ENCODE measurements at regions not wholly inside any gene's neighbourhood (a gene's known extent, or its start where the extent isn't known, plus 50 kb on each side); places are given as distances from the start of the nearest gene placed in this dataset.
A peak's percentile ranks its signal among the peaks of the same experiment; 100 is the strongest.

GRCh38 chr5:167916261-167916691 lies 375.2 kb upstream of the WWC1 start:
- no peaks in the 10 kb centered on the region for H3K27me3 ChIP-seq
- no peak for TF ChIP-seq POLR2A (IDR thresholded peaks at IDR 0.05)
- intact Hi-C loops (cut with DNase I), result no loop called here

GRCh38 chr5:167916706-167917105 lies 374.7 kb upstream of the WWC1 start:
- Histone ChIP-seq H3K9me3 (replicated peaks in 1 of 3) (no peaks in the 10 kb centered on the region), H3K4me3 (no peak overlapping the region), H3K4me1 (replicated peaks in 1 of 2) (no peaks in the 10 kb centered on the region), H3K27ac (no peak overlapping the region), H3K36me3 (replicated peaks in 1 of 2) (no peaks in the 10 kb centered on the region), H3K27me3 (no peaks in the 10 kb centered on the region)
- intact Hi-C loops (cut with DNase I), result no loop called here
- WGBS, 4 donors, result 38 to 57% (median 48%) methylated on average over 4 of the region's 4 CpGs
- DNase-seq, result peak in 5 of 7 donors; percentile 15 to 29 (median 21)
- TF ChIP-seq POLR2A (IDR thresholded peaks at IDR 0.05), result no peak
- TF ChIP-seq CTCF (IDR thresholded peaks at IDR 0.05), result no peak

More at GRCh38 chr5:167916261-167916691, 375.2 kb upstream of the WWC1 start:
- H3K4me3 ChIP-seq, result no peak overlapping the region
- WGBS, 4 donors, result 29 to 49% (median 40%) methylated on average over 8 of the region's 8 CpGs
- H3K9me3 ChIP-seq (replicated peaks in 1 of 3), result no peaks in the 10 kb centered on the region
- no peak for DNase-seq
- H3K27ac ChIP-seq, result no peak overlapping the region
- no peaks in the 10 kb centered on the region for H3K4me1 ChIP-seq (replicated peaks in 1 of 2)
- no peaks in the 10 kb centered on the region for H3K36me3 ChIP-seq (replicated peaks in 1 of 2)

- Histone ChIP-seq H3K36me3 (replicated peaks in 1 of 2) (no peaks in the 10 kb centered on the region), H3K27ac (peak overlapping the region in 1 of 5 donors; percentile 45), H3K4me3 (no peak overlapping the region), H3K27me3 (no peaks in the 10 kb centered on the region), H3K9me3 (replicated peaks in 1 of 3) (no peaks in the 10 kb centered on the region), H3K4me1 (replicated peaks in 1 of 2) (no peaks in the 10 kb centered on the region)
- intact Hi-C loops (cut with DNase I), result no loop called here
- no peak for DNase-seq
- TF ChIP-seq POLR2A (IDR thresholded peaks at IDR 0.05), result no peak
- no peak for TF ChIP-seq CTCF (IDR thresholded peaks at IDR 0.05)
- 60 to 63% (median 61%) methylated on average over 11 of the region's 11 CpGs for WGBS, 4 donors
These were observed 373.1 kb upstream of the WWC1 start for GRCh38 chr5:167918184-167918812.

- DNase-seq, result no peak
- H3K4me3 ChIP-seq, result no peak overlapping the region
- WGBS, 4 donors, result 49 to 62% (median 58%) methylated on average over 11 of the region's 11 CpGs
These were observed 372.5 kb upstream of the WWC1 start for GRCh38 chr5:167918813-167919483.

More at GRCh38 chr5:167918813-167919483, 372.5 kb upstream of the WWC1 start:
- Histone ChIP-seq H3K4me1 (replicated peaks in 1 of 2) (no peaks in the 10 kb centered on the region), H3K27me3 (no peaks in the 10 kb centered on the region), H3K9me3 (replicated peaks in 1 of 3) (no peaks in the 10 kb centered on the region), H3K36me3 (replicated peaks in 1 of 2) (no peaks in the 10 kb centered on the region), H3K27ac (no peak overlapping the region)
- intact Hi-C loops (cut with DNase I), result no loop called here
- no peak for TF ChIP-seq CTCF (IDR thresholded peaks at IDR 0.05)
- no peak for TF ChIP-seq POLR2A (IDR thresholded peaks at IDR 0.05)
